ENCODE measurements at regions not wholly inside any gene's neighbourhood (a gene's known extent, or its start where the extent isn't known, plus 50 kb on each side); places are given as distances from the start of the nearest gene placed in this dataset.

DNA sequence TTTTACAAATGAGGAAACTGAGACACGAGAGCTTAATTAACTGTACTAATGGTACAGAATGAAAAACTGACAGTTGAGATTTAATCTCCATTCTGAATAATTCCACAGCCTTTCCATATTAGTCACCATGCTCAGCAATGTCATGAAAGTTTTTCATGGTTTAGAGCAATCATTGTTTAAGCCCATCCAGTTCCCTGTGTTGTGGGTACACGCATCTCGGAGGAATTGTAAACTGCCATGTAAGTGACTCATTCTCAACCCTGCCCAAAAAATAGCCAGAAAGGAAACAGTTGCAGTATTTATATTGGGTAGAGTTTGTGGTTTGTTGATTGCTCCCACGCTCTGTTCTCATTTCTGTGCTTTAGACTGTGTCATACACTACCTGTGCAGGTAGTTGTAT, 1790.8 kb downstream of the LRRC4C start:
- H3K9ac ChIP-seq (ENCODE audit: insufficient read depth in 1 of 2, low read depth in 2 of 2, low read length in 2 of 2): no peak overlapping the region
- in situ Hi-C loops (cut with MboI): no loop called here
- intact Hi-C loops (cut with micrococcal nuclease): no loop called here
- H3K27ac ChIP-seq (ENCODE audit: extremely low read depth, low read depth, low read length): no peak overlapping the region
- no peak overlapping the region for H2AFZ ChIP-seq (ENCODE audit: low read depth, low read length)
- TF ChIP-seq, protein P1, sequence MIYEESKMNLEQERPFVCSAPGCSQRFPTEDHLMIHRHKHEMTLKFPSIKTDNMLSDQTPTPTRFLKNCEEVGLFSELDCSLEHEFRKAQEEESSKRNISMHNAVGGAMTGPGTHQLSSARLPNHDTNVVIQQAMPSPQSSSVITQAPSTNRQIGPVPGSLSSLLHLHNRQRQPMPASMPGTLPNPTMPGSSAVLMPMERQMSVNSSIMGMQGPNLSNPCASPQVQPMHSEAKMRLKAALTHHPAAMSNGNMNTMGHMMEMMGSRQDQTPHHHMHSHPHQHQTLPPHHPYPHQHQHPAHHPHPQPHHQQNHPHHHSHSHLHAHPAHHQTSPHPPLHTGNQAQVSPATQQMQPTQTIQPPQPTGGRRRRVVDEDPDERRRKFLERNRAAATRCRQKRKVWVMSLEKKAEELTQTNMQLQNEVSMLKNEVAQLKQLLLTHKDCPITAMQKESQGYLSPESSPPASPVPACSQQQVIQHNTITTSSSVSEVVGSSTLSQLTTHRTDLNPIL (CRISPR knock-in tag; IDR thresholded peaks at IDR 0.05): no peak
- TF ChIP-seq MXI1 (IDR thresholded peaks at IDR 0.05; ENCODE audit: low read depth, low read length): no peak
- no peak for TF ChIP-seq RBM22 (IDR thresholded peaks at IDR 0.05; ENCODE audit: low read depth, low read length, poor library complexity, severe bottlenecking)
- no peak for TF ChIP-seq GABPB2 (CRISPR knock-in tag; conservative IDR thresholded peaks at IDR 0.05)
- TF ChIP-seq POLR2A (conservative IDR thresholded peaks at IDR 0.05): no peak
- TF ChIP-seq, protein P2, sequence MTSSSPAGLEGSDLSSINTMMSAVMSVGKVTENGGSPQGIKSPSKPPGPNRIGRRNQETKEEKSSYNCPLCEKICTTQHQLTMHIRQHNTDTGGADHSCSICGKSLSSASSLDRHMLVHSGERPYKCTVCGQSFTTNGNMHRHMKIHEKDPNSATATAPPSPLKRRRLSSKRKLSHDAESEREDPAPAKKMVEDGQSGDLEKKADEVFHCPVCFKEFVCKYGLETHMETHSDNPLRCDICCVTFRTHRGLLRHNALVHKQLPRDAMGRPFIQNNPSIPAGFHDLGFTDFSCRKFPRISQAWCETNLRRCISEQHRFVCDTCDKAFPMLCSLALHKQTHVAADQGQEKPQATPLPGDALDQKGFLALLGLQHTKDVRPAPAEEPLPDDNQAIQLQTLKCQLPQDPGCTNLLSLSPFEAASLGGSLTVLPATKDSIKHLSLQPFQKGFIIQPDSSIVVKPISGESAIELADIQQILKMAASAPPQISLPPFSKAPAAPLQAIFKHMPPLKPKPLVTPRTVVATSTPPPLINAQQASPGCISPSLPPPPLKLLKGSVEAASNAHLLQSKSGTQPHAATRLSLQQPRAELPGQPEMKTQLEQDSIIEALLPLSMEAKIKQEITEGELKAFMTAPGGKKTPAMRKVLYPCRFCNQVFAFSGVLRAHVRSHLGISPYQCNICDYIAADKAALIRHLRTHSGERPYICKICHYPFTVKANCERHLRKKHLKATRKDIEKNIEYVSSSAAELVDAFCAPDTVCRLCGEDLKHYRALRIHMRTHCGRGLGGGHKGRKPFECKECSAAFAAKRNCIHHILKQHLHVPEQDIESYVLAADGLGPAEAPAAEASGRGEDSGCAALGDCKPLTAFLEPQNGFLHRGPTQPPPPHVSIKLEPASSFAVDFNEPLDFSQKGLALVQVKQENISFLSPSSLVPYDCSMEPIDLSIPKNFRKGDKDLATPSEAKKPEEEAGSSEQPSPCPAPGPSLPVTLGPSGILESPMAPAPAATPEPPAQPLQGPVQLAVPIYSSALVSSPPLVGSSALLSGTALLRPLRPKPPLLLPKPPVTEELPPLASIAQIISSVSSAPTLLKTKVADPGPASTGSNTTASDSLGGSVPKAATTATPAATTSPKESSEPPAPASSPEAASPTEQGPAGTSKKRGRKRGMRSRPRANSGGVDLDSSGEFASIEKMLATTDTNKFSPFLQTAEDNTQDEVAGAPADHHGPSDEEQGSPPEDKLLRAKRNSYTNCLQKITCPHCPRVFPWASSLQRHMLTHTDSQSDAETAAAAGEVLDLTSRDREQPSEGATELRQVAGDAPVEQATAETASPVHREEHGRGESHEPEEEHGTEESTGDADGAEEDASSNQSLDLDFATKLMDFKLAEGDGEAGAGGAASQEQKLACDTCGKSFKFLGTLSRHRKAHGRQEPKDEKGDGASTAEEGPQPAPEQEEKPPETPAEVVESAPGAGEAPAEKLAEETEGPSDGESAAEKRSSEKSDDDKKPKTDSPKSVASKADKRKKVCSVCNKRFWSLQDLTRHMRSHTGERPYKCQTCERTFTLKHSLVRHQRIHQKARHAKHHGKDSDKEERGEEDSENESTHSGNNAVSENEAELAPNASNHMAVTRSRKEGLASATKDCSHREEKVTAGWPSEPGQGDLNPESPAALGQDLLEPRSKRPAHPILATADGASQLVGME (CRISPR knock-in tag; IDR thresholded peaks at IDR 0.05): no peak
- TF ChIP-seq SMC3 (conservative IDR thresholded peaks at IDR 0.05; ENCODE audit: insufficient read depth, low read depth, low read length): no peak
- no peak for TF ChIP-seq KAT8 (IDR thresholded peaks at IDR 0.05; ENCODE audit: low read depth)
- H3K4me1 ChIP-seq (replicated peaks in 1 of 2; ENCODE audit: control insufficient read depth in 2 of 2, insufficient read depth in 2 of 2, low read length in 2 of 2): no peaks in the 10 kb centered on the region
- no peaks in the 10 kb centered on the region for H3K79me2 ChIP-seq (ENCODE audit: control insufficient read depth, insufficient read depth, low read length)
- no peaks in the 10 kb centered on the region for H3K9me3 ChIP-seq (replicated peaks; ENCODE audit: control insufficient read depth, insufficient read depth, low read depth, low read length)
- no peak for DNase-seq (ENCODE audit: extremely low read depth in 1 of 4, low spot score in 3 of 4)
- H3K9me1 ChIP-seq (ENCODE audit: control insufficient read depth, insufficient read depth, low read length): no peaks in the 10 kb centered on the region
- CTCF ChIA-PET (ENCODE audit: low intra/inter-chr PET ratio): no interaction called here
- no TSS peak for BruUV-seq (replicated peaks)
- H3K4me2 ChIP-seq (ENCODE audit: insufficient read depth, low read length): no peak overlapping the region
- ATAC-seq: no peak
- no peaks in the 10 kb centered on the region for H4K20me1 ChIP-seq (replicated peaks; ENCODE audit: control insufficient read depth, insufficient read depth, low read length)
- H3K27me3 ChIP-seq (ENCODE audit: control insufficient read depth in 2 of 2, insufficient read depth in 2 of 2, low read length in 2 of 2): no peaks in the 10 kb centered on the region
- H3K4me3 ChIP-seq: no peak overlapping the region
- whole genome bisulfite sequencing (ENCODE audit: insufficient coverage, low coverage, missing lambda C conversion rate): 0% methylated on average over 4 of the region's 4 CpGs
- POLR2A ChIA-PET: no interaction called here
- no peaks in the 10 kb centered on the region for H3K36me3 ChIP-seq (ENCODE audit: control insufficient read depth, insufficient read depth, low read length)
- no peak for FAIRE-seq
